Activated naive CD8-positive, alpha-beta T cell treated with anti-CD3 and anti-CD28 coated beads, Interleukin-2, amount 10 ng/mL, durations not matched to agents 7 days and 5 days (primary cell): ENCODE measurements at regions not wholly inside any gene's neighbourhood (a gene's known extent, or its start where the extent isn't known, plus 50 kb on each side); places are given as distances from the start of the nearest gene placed in this dataset.

Experiments
- ATAC-seq: fragments of 150-1000 bp; cut with Tn5 transposase; one replicate; pipeline ENCODE4 v1.10.0; 2021; ENCODE audit warnings: low read depth, moderate library complexity
- POLR2A ChIA-PET: fragments of 350-600 bp; sonication (Branson Sonifier 250); formaldehyde crosslinking; loops from one replicate; lab custom pipeline; 2021; ENCODE audit warnings: antibody characterized with exemption; lab: Charles Lee
- DNase-seq: peaks from one replicate; pipeline ENCODE4 v3.0.0; 2021
- H3K27ac Mint-ChIP-seq: one replicate; pipeline ENCODE4 v1.8.0; 2022; ENCODE audit warnings: mild to moderate bottlenecking, mixed read lengths
- H3K27me3 Mint-ChIP-seq: one replicate; pipeline ENCODE4 v1.8.0; 2022; ENCODE audit warnings: mild to moderate bottlenecking, moderate library complexity, mixed read lengths
- H3K36me3 Mint-ChIP-seq: one replicate; pipeline ENCODE4 v1.8.0; 2021; ENCODE audit warnings: mild to moderate bottlenecking, mixed read lengths
- H3K4me1 Mint-ChIP-seq: one replicate; pipeline ENCODE4 v1.8.0; 2021; ENCODE audit warnings: mixed read lengths
- H3K4me3 Mint-ChIP-seq: one replicate; pipeline ENCODE4 v1.8.0; 2022; ENCODE audit warnings: mild to moderate bottlenecking, moderate library complexity, mixed read lengths
- H3K9me3 Mint-ChIP-seq: one replicate; pipeline ENCODE4 v1.8.0; 2021; ENCODE audit warnings: mixed read lengths

GRCh38 chr6:166754218-166755030 is 127.4 kb upstream of the RPS6KA2 start:
- Mint-ChIP-seq H3K36me3 (no peaks in the 10 kb centered on the region), H3K27me3 (peaks cover 52% of the 10 kb centered on the region), H3K4me1 (peaks cover 18% of the 10 kb centered on the region), H3K4me3 (no peak overlapping the region), H3K9me3 (no peaks in the 10 kb centered on the region), H3K27ac (no peak overlapping the region)
- ATAC-seq, result no peak
- POLR2A ChIA-PET, result no interaction called here
- DNase-seq, result no peak

GRCh38 chr6:166752928-166753721 is 126.1 kb upstream of the RPS6KA2 start:
- ATAC-seq (no peak), DNase-seq (no peak)
- Mint-ChIP-seq H3K9me3 (no peaks in the 10 kb centered on the region), H3K4me3 (no peak overlapping the region), H3K27ac (no peak overlapping the region), H3K4me1 (peaks cover 13% of the 10 kb centered on the region), H3K27me3 (peaks cover 40% of the 10 kb centered on the region), H3K36me3 (no peaks in the 10 kb centered on the region)
- POLR2A ChIA-PET, result no interaction called here

DNA sequence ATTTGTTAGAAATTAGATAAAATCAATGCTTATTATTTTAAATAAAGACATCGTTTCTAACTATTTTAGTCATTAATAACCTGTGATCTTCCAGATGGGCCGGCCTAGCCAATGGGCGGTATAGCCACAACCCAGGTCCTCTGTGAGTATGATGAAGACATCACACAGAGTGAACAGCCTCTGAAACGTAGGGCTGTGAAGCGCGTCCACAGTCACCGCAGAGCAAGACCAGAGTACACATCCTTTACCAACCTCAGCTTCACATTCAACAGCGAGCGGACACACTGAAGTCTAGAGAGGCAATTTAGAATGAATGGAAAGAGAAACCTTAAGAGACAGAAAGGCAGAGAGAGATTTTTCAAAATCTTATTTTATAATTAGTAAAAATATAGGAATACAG is 125.0 kb upstream of the RPS6KA2 start:
- POLR2A ChIA-PET, result no interaction called here
- Mint-ChIP-seq H3K9me3 (no peaks in the 10 kb centered on the region), H3K4me1 (peaks cover 5% of the 10 kb centered on the region), H3K27me3 (peaks cover 29% of the 10 kb centered on the region), H3K36me3 (no peaks in the 10 kb centered on the region), H3K27ac (no peak overlapping the region), H3K4me3 (no peak overlapping the region)
- no peak for ATAC-seq
- no peak for DNase-seq

DNA sequence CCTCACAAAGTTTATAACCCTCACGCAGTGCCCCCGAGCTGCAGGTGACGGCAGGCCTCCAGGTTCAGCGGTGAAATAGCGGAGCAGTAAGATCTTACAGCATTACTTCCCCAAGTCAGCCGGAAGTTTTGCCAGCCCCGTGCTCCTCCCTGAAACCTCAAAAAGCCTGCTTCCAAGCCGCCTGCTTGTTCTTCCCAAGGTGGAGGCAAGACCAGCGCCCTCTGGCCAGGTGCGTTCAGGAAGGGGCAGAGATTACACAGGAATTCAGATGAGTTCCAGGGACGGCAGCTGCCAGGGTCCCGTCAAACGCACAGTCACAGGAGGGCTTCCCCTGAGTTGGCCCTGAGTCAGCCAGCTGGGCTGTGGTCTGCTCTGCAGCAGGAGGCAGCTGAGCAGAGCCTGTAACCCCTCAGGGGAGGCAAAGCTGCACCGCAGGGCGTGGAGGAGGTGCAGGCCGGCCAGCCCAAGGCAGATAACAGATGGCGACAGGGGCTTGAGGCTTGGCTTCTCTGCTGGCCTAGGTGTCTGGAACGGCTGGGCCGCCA is 124.1 kb upstream of the RPS6KA2 start:
- no peaks in the 10 kb centered on the region for H3K9me3 Mint-ChIP-seq
- H3K36me3 Mint-ChIP-seq, result no peaks in the 10 kb centered on the region
- POLR2A ChIA-PET, result no interaction called here
- H3K27me3 Mint-ChIP-seq, result peaks cover 22% of the 10 kb centered on the region
- peaks cover 4% of the 10 kb centered on the region for H3K4me1 Mint-ChIP-seq
- ATAC-seq (peak; percentile 39), DNase-seq (no peak)
- no peak overlapping the region for H3K27ac Mint-ChIP-seq
- no peak overlapping the region for H3K4me3 Mint-ChIP-seq

DNA sequence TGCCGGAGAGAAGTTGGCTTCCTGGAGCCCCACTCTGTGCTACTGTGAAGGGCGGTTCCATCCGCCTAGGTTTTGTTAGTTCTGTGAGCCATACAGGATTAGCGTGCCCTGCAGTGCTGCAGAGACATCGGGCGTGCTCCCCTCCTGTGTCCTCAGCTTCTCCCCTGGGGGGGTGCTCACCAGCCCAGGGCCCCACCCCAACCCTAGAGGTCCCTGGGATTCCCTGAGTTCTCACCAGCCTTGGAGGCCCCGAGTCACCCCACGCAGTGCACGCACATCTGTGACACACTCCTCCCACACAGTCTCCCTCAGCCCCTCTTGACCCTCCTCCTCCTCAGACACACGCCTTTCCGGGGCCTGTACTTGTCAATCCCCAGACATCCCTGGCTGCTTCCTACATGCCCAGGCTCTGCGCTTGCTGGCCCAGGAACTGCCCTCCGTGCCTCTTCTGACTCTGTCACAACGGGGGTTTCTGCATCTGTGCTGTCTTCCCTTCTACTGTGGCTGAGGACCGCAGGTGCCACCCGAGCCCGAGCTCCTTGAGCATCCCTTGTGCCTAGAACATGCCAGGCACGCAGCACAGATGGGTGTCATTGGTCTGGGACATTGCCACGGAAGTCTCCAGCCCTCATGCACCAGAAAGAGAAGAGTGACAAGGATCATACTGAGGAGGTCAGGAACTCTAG is 123.2 kb upstream of the RPS6KA2 start:
- peaks cover 4% of the 10 kb centered on the region for H3K4me1 Mint-ChIP-seq
- DNase-seq (no peak), ATAC-seq (no peak)
- no peaks in the 10 kb centered on the region for H3K9me3 Mint-ChIP-seq
- POLR2A ChIA-PET, result no interaction called here
- no peak overlapping the region for H3K4me3 Mint-ChIP-seq
- H3K27ac Mint-ChIP-seq, result no peak overlapping the region
- no peaks in the 10 kb centered on the region for H3K36me3 Mint-ChIP-seq
- peaks cover 20% of the 10 kb centered on the region for H3K27me3 Mint-ChIP-seq

- H3K27ac Mint-ChIP-seq, result no peak overlapping the region
- peaks cover 4% of the 10 kb centered on the region for H3K4me1 Mint-ChIP-seq
- H3K27me3 Mint-ChIP-seq, result peaks cover 20% of the 10 kb centered on the region
- no peak overlapping the region for H3K4me3 Mint-ChIP-seq
- H3K9me3 Mint-ChIP-seq, result no peaks in the 10 kb centered on the region
- no peak for ATAC-seq
- no peaks in the 10 kb centered on the region for H3K36me3 Mint-ChIP-seq
- POLR2A ChIA-PET, result no interaction called here
- DNase-seq, result no peak
Observed at GRCh38 chr6:166749666-166750065, 122.6 kb upstream of the RPS6KA2 start.

DNA sequence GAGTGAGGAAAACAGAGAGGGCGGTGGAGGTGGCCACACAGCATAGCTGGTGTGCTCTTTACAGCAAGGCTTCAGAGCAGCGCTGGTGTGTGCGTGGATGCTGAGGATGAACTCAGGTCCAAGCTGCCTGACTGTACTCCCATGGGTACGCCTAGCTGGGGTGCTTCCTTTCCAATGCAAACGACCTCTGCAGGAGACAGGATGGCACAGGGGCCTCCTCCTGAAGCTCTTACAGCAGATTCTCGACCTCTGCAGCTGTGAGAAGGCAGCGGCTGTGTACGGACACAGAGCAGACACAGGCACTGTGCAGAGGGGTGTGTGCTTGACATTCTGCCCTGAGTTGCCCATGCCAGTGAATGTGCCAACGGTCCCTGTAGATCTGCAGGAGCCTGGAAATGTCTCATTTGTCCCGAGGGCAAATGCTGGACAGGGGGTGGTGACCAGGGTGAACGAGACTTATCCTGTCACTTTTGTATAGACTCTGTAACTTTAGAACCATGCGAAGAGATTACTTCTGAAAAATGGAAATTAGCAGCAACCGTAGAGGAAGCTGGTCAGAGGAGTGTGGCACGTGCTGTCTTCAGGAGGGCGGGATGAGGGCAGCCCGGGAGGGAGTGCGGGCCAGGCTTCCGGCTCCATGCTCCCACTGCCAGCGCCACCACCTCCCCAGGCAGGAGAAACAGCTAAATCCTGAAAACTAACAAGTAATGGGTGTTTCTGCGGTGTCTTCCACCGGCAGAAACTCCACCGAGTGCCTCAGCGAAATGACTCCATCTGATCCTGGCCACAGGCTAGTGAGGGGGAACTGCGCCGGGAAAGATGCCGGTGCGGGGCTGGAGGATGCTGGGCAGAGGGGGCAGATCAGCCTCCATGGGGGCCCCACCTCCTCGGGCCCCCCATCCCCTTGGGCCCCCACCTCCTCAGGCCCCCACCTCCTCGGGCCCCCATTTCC is 120.9 kb upstream of the RPS6KA2 start:
- no peak overlapping the region for H3K27ac Mint-ChIP-seq

GRCh38 chr6:166745801-166746668 is 119.0 kb upstream of the RPS6KA2 start:
- Mint-ChIP-seq H3K4me3 (no peak overlapping the region), H3K27ac (no peak overlapping the region), H3K36me3 (no peaks in the 10 kb centered on the region), H3K27me3 (peaks cover 7% of the 10 kb centered on the region), H3K4me1 (peaks cover 4% of the 10 kb centered on the region), H3K9me3 (no peaks in the 10 kb centered on the region)
- ATAC-seq, result no peak
- DNase-seq, result no peak
- POLR2A ChIA-PET, result no interaction called here

More for the DNA sequence above, 120.9 kb upstream of the RPS6KA2 start:
- Mint-ChIP-seq H3K4me3 (no peak overlapping the region), H3K9me3 (no peaks in the 10 kb centered on the region), H3K27me3 (peaks cover 13% of the 10 kb centered on the region), H3K36me3 (no peaks in the 10 kb centered on the region), H3K4me1 (peaks cover 4% of the 10 kb centered on the region)
- POLR2A ChIA-PET, result interaction anchor here (0.5 to 0.7 kb wide), 2 partner anchors 15 to 63 kb away, joined by 3 read pairs; no protein-coding TSS in a partner anchor
- DNase-seq, result no peak
- ATAC-seq, result no peak

- DNase-seq (no peak), ATAC-seq (no peak)
- H3K4me3 Mint-ChIP-seq, result no peak overlapping the region
- H3K9me3 Mint-ChIP-seq, result no peaks in the 10 kb centered on the region
- peaks cover 6% of the 10 kb centered on the region for H3K4me1 Mint-ChIP-seq
- POLR2A ChIA-PET, result no interaction called here
- no peaks in the 10 kb centered on the region for H3K36me3 Mint-ChIP-seq
- no peak overlapping the region for H3K27ac Mint-ChIP-seq
- no peaks in the 10 kb centered on the region for H3K27me3 Mint-ChIP-seq
Observed at GRCh38 chr6:166744223-166745134, 117.4 kb upstream of the RPS6KA2 start.

- H3K4me3 Mint-ChIP-seq, result no peak overlapping the region
- no peak overlapping the region for H3K27ac Mint-ChIP-seq
- no peak for DNase-seq
- H3K36me3 Mint-ChIP-seq, result no peaks in the 10 kb centered on the region
- POLR2A ChIA-PET, result no interaction called here
- H3K27me3 Mint-ChIP-seq, result no peaks in the 10 kb centered on the region
- ATAC-seq, result no peak
- no peaks in the 10 kb centered on the region for H3K9me3 Mint-ChIP-seq
- peaks cover 8% of the 10 kb centered on the region for H3K4me1 Mint-ChIP-seq
Observed at GRCh38 chr6:166743406-166744222, 116.6 kb upstream of the RPS6KA2 start.
